ENCODE measurements at regions not wholly inside any gene's neighbourhood (a gene's known extent, or its start where the extent isn't known, plus 50 kb on each side); places are given as distances from the start of the nearest gene placed in this dataset.

- WGBS (ENCODE audit: missing lambda C conversion rate), result 10% methylated on average over 6 of the region's 23 CpGs
- TF ChIP-seq CTCF (IDR thresholded peaks at IDR 0.05), result no peak
- no peak for TF ChIP-seq HDAC2 (IDR thresholded peaks at IDR 0.05)
- TF ChIP-seq TP53 (CRISPR knock-in tag; IDR thresholded peaks at IDR 0.05), result no peak
- TF ChIP-seq PBX3 (IDR thresholded peaks at IDR 0.05), result no peak
- TF ChIP-seq CBX2 (IDR thresholded peaks at IDR 0.05; ENCODE audit: borderline replicate concordance, low read depth), result no peak
- TF ChIP-seq NPAS2 (CRISPR knock-in tag; IDR thresholded peaks at IDR 0.05; ENCODE audit: borderline replicate concordance), result no peak
- no peak for TF ChIP-seq RAD21 (conservative IDR thresholded peaks at IDR 0.05 in 1 of 2, IDR thresholded peaks at IDR 0.05 in 1 of 2)
- no peak for TF ChIP-seq RARB (CRISPR knock-in tag; IDR thresholded peaks at IDR 0.05)
- no peak for TF ChIP-seq HOXA7 (CRISPR knock-in tag; IDR thresholded peaks at IDR 0.05)
- TF ChIP-seq BHLHE40 (IDR thresholded peaks at IDR 0.05; ENCODE audit: low read depth, low read length), result no peak
- TF ChIP-seq HOXB13 (CRISPR knock-in tag; IDR thresholded peaks at IDR 0.05; ENCODE audit: low read depth), result no peak
- no peak for TF ChIP-seq HES2 (IDR thresholded peaks at IDR 0.05)
- TF ChIP-seq MYC (IDR thresholded peaks at IDR 0.05; ENCODE audit: borderline replicate concordance, low read length), result no peak
- no peak for TF ChIP-seq POLR2A (IDR thresholded peaks at IDR 0.05; ENCODE audit: low read length)
- TF ChIP-seq ZSCAN20 (CRISPR knock-in tag; IDR thresholded peaks at IDR 0.05), result no peak
- no peak for TF ChIP-seq PHF8 (IDR thresholded peaks at IDR 0.05; ENCODE audit: borderline replicate concordance, low read depth)
- no peak for TF ChIP-seq JUN (IDR thresholded peaks at IDR 0.05)
- no peaks in the 10 kb centered on the region for H3K9me3 ChIP-seq
- CTCF ChIA-PET, result no interaction called here
- peak in 1 of 2 experiments; percentile 20; a peak in 1 of 6 replicates for ATAC-seq
- H3K27ac ChIP-seq, result no peak overlapping the region
- no peak for FAIRE-seq
- POLR2A ChIA-PET, result no interaction called here
- no peaks in the 10 kb centered on the region for H3K4me1 ChIP-seq
- H3K4me3 ChIP-seq, result no peak overlapping the region
- DNase-seq (ENCODE audit: low read depth in 1 of 2, low spot score in 1 of 2), result no peak
- no peak overlapping the region for H3K4me2 ChIP-seq
These were observed 96.6 kb downstream of the YTHDF1 start for GRCh38 chr20:63119121-63119962.

- ChIA-PET CTCF (no interaction called here), POLR2A (no interaction called here)
- WGBS (ENCODE audit: missing lambda C conversion rate), result 52% methylated on average over 37 of the region's 38 CpGs
- DNase-seq (ENCODE audit: low read depth in 1 of 2, low spot score in 1 of 2), result no peak
- TF ChIP-seq MAX (IDR thresholded peaks at IDR 0.05) (no peak), HES2 (IDR thresholded peaks at IDR 0.05) (no peak), E2F6 (IDR thresholded peaks at IDR 0.05; ENCODE audit: borderline replicate concordance, low read depth) (no peak), REST (IDR thresholded peaks at IDR 0.05) (no peak), PBX3 (IDR thresholded peaks at IDR 0.05) (no peak), RFX5 (IDR thresholded peaks at IDR 0.05) (no peak), CEBPB (IDR thresholded peaks at IDR 0.05) (no peak), BHLHE40 (IDR thresholded peaks at IDR 0.05; ENCODE audit: low read depth, low read length) (no peak), RCOR1 (IDR thresholded peaks at IDR 0.05; ENCODE audit: low read depth, low read length) (no peak), FOSL2 (IDR thresholded peaks at IDR 0.05) (no peak), FOSL2 (CRISPR knock-in tag; IDR thresholded peaks at IDR 0.05) (no peak), POLR2AphosphoS2 (conservative IDR thresholded peaks at IDR 0.05; ENCODE audit: low read length) (no peak), JUN (IDR thresholded peaks at IDR 0.05) (no peak), MYC (IDR thresholded peaks at IDR 0.05; ENCODE audit: borderline replicate concordance, low read length) (no peak)
- Histone ChIP-seq H3K4me1 (no peaks in the 10 kb centered on the region), H3K4me2 (no peak overlapping the region), H3K9me3 (no peaks in the 10 kb centered on the region), H3K27ac (no peak overlapping the region), H3K4me3 (no peak overlapping the region)
- peak in 1 of 2 experiments; percentile 3; a peak in 1 of 6 replicates for ATAC-seq
- no peak for FAIRE-seq
These were observed 97.4 kb downstream of the YTHDF1 start for GRCh38 chr20:63118303-63119120.
